Bronchial epithelial cell (primary cell): ENCODE measurements at regions not wholly inside any gene's neighbourhood (a gene's known extent, or its start where the extent isn't known, plus 50 kb on each side); places are given as distances from the start of the nearest gene placed in this dataset.

Source experiments
- DNase-seq: peaks from one replicate; pipeline ENCODE4 v3.0.0-alpha.2; 2010; ENCODE audit warnings: low read depth
- FAIRE-seq: peaks from 2 replicates; lab custom pipeline; 2011; peaks lifted over from hg19 to GRCh38; lab: Jason Lieb, UNC
- H3K27me3 ChIP-seq: 2 replicates; pipeline ENCODE4 v1.5.1; 2011; ENCODE audit warnings: low read length; ENCODE audit not compliant: control insufficient read depth, insufficient read depth
- H3K36me3 ChIP-seq: 2 replicates; pipeline ENCODE4 v1.5.1; 2011; ENCODE audit warnings: low read length; ENCODE audit not compliant: control insufficient read depth, insufficient read depth
- H3K4me3 ChIP-seq: 2 replicates; pipeline ENCODE4 v1.5.1; 2011; ENCODE audit warnings: mild to moderate bottlenecking, low read depth, low read length, control low read depth
- TF ChIP-seq, protein P1 (sequence below): IDR thresholded peaks from 2 replicates; pipeline ENCODE4 v1.5.1; 2011; ENCODE audit warnings: mild to moderate bottlenecking, moderate library complexity, low read length, control low read depth, inconsistent platforms; ENCODE audit not compliant: insufficient read depth, severe bottlenecking

DNA sequence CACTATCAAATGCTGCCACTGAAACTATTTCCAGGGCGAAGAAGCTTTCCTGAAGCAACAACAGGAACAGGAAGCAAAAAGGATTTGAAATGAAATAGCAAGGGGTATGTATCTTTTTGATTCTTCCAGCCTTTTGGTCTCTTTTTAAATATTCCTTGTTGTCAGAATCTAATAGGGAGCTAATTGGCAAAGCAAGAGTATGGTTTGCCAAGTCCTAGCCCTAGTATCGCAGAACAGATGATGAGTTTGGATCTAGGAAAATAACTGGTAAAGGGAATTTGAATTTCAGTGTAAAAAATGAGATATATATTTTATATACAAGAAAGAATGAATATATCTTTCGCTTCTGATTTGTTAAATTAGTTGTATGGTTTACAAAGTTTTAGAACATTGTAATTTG is 252.5 kb downstream of the ANKRD7 start:
- FAIRE-seq, result no peak
- TF ChIP-seq, protein P1, sequence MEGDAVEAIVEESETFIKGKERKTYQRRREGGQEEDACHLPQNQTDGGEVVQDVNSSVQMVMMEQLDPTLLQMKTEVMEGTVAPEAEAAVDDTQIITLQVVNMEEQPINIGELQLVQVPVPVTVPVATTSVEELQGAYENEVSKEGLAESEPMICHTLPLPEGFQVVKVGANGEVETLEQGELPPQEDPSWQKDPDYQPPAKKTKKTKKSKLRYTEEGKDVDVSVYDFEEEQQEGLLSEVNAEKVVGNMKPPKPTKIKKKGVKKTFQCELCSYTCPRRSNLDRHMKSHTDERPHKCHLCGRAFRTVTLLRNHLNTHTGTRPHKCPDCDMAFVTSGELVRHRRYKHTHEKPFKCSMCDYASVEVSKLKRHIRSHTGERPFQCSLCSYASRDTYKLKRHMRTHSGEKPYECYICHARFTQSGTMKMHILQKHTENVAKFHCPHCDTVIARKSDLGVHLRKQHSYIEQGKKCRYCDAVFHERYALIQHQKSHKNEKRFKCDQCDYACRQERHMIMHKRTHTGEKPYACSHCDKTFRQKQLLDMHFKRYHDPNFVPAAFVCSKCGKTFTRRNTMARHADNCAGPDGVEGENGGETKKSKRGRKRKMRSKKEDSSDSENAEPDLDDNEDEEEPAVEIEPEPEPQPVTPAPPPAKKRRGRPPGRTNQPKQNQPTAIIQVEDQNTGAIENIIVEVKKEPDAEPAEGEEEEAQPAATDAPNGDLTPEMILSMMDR, result no peak

DNA sequence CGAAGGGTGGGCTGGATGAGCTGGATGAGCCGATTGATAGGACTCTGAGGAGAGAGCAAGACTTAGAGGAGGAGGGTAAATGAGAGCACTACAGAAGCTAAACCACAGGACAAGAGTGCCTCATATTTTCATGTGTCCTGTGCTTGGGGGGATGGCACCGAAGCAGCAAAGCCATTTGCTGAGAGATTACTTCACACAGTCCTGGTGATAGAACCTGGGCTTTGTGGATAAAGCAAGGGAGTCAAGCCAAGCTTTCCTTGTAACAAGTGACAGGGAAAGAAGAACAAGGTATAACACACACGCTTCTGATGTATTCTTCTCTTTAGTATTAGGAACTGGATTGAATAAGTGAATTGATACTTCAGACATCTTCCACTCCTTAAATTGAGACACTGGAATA is 253.7 kb downstream of the ANKRD7 start:
- no peak for DNase-seq
- no peak for FAIRE-seq
- Histone ChIP-seq H3K27me3 (no peaks in the 10 kb centered on the region), H3K36me3 (no peaks in the 10 kb centered on the region), H3K4me3 (no peak overlapping the region)
- TF ChIP-seq, protein P1, result no peak

More for the DNA sequence above, 252.5 kb downstream of the ANKRD7 start:
- Histone ChIP-seq H3K27me3 (no peaks in the 10 kb centered on the region), H3K36me3 (no peaks in the 10 kb centered on the region), H3K4me3 (no peak overlapping the region)
- DNase-seq, result no peak

DNA sequence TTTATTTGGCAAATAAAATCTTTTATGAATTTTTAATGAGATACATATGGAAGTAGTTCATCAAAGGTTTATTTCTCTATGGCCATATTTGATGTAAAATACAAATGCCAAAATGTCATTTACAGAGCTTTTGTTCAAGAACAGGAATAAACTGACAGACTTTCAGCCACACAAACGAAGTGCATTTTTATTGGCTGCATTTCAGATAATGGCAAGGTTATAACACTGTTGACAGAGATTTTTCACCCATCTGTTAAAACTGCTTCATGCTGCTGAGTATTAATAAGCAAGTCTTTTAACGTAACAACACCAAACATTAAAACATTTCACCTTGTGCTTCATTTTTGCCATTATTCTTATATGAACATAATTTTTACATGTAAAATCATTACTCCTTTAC is 254.4 kb downstream of the ANKRD7 start:
- H3K4me3 ChIP-seq, result no peak overlapping the region
- no peak for DNase-seq
- no peak for FAIRE-seq
- H3K36me3 ChIP-seq, result no peaks in the 10 kb centered on the region
- no peaks in the 10 kb centered on the region for H3K27me3 ChIP-seq
- TF ChIP-seq, protein P1, result no peak

DNA sequence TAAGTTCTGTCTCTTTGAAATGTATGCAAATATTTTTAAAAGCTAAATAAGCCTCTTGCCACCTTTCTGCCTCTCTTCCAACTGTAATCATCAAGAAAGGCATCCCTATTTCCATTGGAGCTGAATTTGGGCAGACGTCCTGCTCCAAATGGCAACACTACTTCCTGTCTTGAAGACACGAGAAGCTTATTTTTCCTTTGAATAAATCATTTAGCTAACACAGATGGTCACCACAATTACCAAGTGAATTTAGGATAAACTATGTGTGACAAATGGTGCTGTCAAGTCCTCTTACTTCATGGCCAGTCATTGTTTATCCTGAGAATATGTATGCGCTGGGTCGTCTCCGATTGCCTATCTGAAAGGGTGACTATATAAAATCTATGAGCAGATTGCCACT is 268.0 kb downstream of the ANKRD7 start:
- no peaks in the 10 kb centered on the region for H3K36me3 ChIP-seq
- TF ChIP-seq, protein P1, result no peak
- no peak for DNase-seq
- H3K27me3 ChIP-seq, result no peaks in the 10 kb centered on the region
- H3K4me3 ChIP-seq, result no peak overlapping the region
- FAIRE-seq, result no peak

DNA sequence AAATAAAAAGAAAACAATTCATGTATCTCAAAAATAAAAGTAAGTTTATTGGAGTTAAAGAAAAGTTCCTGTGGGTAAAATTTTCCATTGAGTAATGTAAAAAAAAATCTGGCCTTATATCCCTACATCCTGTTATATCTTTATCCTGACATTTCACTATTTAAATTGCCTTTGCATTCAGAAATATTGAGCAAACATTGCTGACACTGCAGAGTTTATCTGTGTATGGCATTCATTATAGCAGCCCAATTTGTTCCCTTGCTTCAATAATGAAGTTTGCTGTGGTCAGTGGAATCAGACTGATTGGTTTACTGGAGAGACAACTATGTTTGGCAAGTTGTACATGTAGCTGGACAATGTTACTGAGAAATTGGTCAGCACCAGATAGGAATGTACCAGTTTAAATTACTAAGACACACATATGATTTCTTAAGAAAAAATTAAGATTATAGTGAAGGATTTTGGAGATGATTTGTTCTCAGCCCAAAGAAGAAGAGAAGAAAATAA is 271.7 kb downstream of the ANKRD7 start:
- FAIRE-seq (no peak), DNase-seq (no peak)
- TF ChIP-seq, protein P1, result no peak
- Histone ChIP-seq H3K36me3 (no peaks in the 10 kb centered on the region), H3K4me3 (no peak overlapping the region), H3K27me3 (no peaks in the 10 kb centered on the region)

DNA sequence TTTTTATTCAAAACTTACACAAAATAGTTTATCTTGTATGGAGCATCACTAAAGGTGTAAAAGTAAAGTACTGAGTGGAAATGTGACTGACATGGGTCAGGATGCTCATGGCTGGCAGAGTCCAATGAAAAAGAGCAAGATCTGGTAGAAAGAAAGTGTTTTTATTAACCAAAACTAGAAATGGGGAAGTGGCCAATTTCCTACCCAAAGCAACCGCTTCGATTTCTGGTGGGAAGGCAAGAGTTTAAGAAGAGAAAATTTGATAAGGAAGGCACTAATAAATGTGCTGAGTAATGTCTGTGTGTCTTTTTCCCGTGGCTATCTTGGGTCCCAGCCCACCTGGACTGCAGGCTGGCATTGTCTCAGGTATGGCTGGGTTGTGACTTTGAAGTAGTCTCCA is 277.7 kb downstream of the ANKRD7 start:
- Histone ChIP-seq H3K36me3 (no peaks in the 10 kb centered on the region), H3K27me3 (no peaks in the 10 kb centered on the region), H3K4me3 (no peak overlapping the region)
- no peak for DNase-seq
- no peak for FAIRE-seq
- TF ChIP-seq, protein P1, result no peak
